HG03520 (cell line): ENCODE measurements at regions not wholly inside any gene's neighbourhood (a gene's known extent, or its start where the extent isn't known, plus 50 kb on each side); places are given as distances from the start of the nearest gene placed in this dataset.
"Not testable (repeated sequence)": the region's sequence is repeated elsewhere in the genome, so short reads cannot be mapped to it uniquely, and the experiment has no call there.

Experiments used
- ATAC-seq: cut with Tn5 transposase; IDR thresholded peaks from one replicate; pipeline ENCODE4 v1.9.1; 2021; ENCODE audit warnings: mild to moderate bottlenecking, moderate library complexity; ENCODE audit not compliant: unreplicated experiment

GRCh38 chrX:45524296-45524695, 323.6 kb upstream of the DIPK2B start:
- ATAC-seq = no peak

DNA sequence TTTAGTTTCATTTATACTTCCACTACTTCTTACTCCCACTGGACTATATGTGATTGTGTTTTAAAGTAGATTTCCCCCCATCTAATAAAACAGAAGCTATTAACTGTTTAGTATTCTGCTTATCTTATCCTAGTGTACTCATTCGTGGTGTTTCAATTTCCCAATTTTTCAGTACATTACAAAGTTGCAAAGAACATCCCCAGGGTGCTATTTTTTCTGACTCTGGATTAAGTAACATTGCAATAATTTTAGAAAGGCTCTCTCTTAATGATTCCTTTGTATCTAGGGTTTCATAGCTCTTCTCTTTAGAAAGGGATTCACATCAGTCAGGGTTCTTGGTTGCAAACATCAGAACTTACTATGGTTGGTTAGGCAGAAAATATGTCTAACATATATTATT, 317.9 kb upstream of the DIPK2B start:
- ATAC-seq = no peak

GRCh38 chrX:45517090-45517973, 316.7 kb upstream of the DIPK2B start:
- no peak for ATAC-seq

- ATAC-seq = no peak
Measured at GRCh38 chrX:45515262-45516215, 314.9 kb upstream of the DIPK2B start.

DNA sequence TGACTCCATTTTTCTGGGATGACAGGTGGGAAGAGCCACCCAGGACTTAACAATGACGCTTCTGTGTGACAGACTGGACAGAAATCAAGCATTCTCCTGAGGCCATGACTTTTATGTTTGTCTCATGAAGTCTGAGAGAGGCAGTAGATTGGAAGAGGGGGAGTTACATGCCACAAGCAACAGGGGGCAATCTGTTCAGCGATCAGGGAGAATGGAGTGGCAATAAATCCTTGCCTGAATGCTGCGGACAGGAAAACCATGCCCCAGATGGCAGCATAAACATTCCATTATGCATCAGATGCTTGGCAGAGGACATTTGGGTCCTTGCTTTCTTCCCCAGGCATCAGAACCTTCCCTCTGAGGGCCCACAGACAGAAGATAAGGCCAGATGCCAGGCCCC, 312.4 kb upstream of the DIPK2B start:
- ATAC-seq = no peak

DNA sequence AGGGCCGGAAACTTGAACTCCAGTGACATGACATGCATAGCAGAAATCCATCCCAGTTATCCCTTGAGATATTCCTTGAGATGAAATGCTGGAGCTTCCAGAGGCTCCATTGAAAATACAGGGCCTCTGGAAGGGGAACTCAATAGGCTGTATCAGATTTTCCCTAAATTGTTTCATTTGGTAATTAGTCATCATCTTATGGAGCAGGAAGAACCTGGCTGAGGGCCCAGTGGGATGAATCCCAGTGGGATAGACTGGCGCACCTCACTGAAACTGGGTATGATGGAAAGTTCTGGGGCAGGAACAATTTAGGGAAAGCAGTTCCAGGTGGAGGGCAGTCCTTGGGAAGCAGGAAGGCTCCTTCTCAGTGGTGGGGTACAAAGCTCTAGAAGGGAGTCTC, 307.8 kb upstream of the DIPK2B start:
- no peak for ATAC-seq

- ATAC-seq = no peak
Measured at GRCh38 chrX:45506149-45506730, 305.6 kb upstream of the DIPK2B start.

DNA sequence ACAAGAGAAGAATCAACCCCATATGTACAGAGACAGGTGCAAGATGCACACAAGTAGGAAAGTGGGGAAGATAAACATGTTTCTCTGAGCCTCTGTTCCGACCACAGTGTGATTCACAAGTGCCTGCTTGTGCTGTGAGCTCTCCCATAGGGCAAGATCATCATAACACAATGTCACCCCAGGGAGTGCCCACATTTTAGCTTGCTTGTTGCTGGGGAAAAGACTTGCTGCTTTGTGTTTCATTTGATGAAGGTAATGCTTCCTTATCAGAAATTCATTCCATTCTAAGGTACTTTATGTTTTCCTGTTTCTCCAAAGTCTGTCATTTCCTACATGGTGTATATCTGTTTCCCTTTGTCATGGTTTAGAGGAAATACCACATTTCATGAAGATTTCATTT, 304.5 kb upstream of the DIPK2B start:
- ATAC-seq = no peak

GRCh38 chrX:45503787-45504362, 303.2 kb upstream of the DIPK2B start:
- ATAC-seq = not testable (repeated sequence)

GRCh38 chrX:45502396-45502795, 301.7 kb upstream of the DIPK2B start:
- ATAC-seq = no peak

DNA sequence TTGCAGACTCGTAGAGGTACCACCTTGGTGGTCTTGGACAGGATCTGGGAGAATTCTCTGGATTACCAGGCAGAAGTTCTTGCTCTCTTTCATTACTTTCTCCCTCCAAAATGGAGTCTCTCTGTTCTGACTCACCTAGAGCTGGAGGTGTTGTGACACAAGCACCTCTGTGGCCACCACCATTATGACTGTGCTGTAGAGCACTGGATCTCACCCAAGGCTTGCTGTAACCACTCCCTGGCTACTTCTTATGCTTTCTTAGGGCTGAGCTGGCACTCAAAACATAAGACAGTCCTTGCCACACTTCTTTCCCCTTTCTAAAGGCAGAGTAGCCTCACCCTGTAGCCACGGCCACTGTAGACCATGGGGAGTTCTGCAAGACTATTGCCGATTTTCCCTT, 296.6 kb upstream of the DIPK2B start:
- no peak for ATAC-seq

DNA sequence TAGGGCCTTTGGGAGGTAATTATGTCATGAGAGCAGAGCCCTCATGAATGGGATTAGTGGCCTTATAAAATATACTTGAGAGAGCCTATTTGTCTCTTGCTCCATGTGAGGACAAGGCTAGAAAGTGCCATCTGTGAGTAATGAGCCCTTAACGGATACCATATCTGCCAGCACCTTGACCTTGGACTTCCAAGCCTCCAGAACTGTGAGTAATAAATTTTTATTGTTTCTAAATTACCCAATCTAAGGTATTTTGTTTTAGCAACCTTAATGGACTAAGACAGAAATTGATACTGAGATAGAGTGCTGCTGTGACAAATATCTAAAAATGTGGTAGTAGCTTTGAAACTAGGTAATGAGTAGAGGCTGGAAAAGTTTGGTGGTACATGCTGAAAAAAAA, 285.0 kb upstream of the DIPK2B start:
- no peak for ATAC-seq

GRCh38 chrX:45479835-45480422, 279.3 kb upstream of the DIPK2B start:
- ATAC-seq = no peak

DNA sequence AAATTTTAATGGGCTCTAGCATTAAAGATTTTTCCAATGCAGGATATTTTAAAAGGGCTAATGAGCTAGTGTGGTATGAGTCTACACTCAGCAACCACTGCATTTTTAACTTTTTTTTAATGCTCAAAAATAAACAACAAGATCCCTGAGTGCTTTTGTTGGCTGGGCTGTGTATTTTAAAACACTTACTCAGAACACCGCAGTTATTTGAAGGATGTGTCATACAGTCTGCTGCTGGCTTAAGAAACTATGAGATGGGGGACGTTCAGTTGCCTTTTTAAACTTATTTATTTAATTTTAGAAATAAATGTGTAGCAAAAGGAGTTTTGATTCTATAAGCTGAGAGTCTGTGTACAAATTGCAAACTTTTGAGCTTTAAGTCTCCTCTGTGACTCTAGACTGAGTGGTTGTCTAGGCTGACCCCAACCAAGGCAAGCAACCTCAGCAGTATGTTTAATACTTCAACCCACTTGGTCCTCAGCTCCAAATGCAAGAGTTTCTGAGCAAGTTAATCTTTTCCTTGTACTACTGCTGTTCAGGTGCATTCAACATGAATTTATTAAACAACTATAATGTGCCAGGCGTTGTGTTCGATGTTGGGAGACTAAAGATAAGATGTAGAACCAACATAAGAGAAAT, 278.6 kb upstream of the DIPK2B start:
- ATAC-seq = no peak

GRCh38 chrX:45472968-45473367, 272.3 kb upstream of the DIPK2B start:
- ATAC-seq = no peak

GRCh38 chrX:45467537-45467936, 266.9 kb upstream of the DIPK2B start:
- ATAC-seq = not testable (repeated sequence)

GRCh38 chrX:45455732-45456131, 255.1 kb upstream of the DIPK2B start:
- ATAC-seq = not testable (repeated sequence)

GRCh38 chrX:45454290-45454689, 253.6 kb upstream of the DIPK2B start:
- ATAC-seq = no peak

DNA sequence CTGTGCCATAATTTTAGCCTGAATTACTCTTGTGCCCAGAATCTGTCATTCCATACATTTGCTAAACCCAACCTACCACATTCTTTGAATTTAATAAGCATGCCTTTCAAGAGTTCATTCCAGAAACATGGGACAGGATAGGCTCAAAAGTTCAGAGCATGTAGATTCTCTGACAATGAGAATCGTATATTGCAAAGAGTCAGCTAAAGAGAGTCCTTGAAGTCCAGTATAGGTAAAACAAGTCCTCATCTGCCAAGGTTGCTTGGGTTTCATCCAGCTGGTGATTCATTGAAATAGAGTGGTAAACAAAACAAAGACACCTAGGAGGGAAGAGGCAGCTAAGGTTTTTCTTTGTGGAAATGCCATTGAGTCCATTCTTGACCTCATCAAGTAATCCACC, 249.3 kb upstream of the DIPK2B start:
- no peak for ATAC-seq

DNA sequence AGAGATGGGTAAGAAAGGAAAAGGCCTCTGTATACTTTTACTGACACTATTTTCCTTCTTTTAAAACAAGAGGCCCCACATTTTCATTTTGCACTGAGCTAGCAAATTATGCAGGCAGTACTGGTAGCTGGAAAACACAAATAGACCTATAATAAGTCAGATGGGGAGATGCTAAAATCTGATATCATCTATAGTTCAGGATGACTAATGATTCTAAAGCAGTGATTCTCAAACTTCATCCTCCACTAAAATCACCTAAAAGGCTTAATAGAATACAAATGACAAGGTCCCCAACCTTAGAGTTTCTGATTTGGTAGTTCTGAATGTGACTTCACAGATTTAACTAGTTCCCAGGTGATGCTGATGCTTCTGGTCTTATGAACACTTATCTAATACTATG, 247.3 kb upstream of the DIPK2B start:
- ATAC-seq = no peak
